ENCODE measurements at regions not wholly inside any gene's neighbourhood (a gene's known extent, or its start where the extent isn't known, plus 50 kb on each side); places are given as distances from the start of the nearest gene placed in this dataset.

- DNase-seq: no peak
- intact Hi-C loops (cut with DNase I; ENCODE audit: low total_unique reads): no loop called here
- no peaks in the 10 kb centered on the region for H3K36me3 ChIP-seq
- TF ChIP-seq, protein P1, sequence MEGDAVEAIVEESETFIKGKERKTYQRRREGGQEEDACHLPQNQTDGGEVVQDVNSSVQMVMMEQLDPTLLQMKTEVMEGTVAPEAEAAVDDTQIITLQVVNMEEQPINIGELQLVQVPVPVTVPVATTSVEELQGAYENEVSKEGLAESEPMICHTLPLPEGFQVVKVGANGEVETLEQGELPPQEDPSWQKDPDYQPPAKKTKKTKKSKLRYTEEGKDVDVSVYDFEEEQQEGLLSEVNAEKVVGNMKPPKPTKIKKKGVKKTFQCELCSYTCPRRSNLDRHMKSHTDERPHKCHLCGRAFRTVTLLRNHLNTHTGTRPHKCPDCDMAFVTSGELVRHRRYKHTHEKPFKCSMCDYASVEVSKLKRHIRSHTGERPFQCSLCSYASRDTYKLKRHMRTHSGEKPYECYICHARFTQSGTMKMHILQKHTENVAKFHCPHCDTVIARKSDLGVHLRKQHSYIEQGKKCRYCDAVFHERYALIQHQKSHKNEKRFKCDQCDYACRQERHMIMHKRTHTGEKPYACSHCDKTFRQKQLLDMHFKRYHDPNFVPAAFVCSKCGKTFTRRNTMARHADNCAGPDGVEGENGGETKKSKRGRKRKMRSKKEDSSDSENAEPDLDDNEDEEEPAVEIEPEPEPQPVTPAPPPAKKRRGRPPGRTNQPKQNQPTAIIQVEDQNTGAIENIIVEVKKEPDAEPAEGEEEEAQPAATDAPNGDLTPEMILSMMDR (IDR thresholded peaks at IDR 0.05): no peak
- H3K4me1 ChIP-seq: no peaks in the 10 kb centered on the region
- no peak overlapping the region for H3K27ac ChIP-seq
- no peaks in the 10 kb centered on the region for H3K9me3 ChIP-seq
- H3K4me3 ChIP-seq: no peak overlapping the region
- H3K27me3 ChIP-seq: no peaks in the 10 kb centered on the region
These were observed 383.4 kb upstream of the LARGE1 start for GRCh38 chr22:34303656-34304055.

- Histone ChIP-seq H3K36me3 (no peaks in the 10 kb centered on the region), H3K9me3 (no peaks in the 10 kb centered on the region), H3K27me3 (no peaks in the 10 kb centered on the region), H3K4me3 (no peak overlapping the region), H3K27ac (no peak overlapping the region), H3K4me1 (no peaks in the 10 kb centered on the region)
- intact Hi-C loops (cut with DNase I; ENCODE audit: low total_unique reads): no loop called here
- no peak for DNase-seq
- TF ChIP-seq, protein P1 (IDR thresholded peaks at IDR 0.05): no peak
These were observed 386.1 kb upstream of the LARGE1 start for GRCh38 chr22:34306361-34306760.

- Histone ChIP-seq H3K4me1 (no peaks in the 10 kb centered on the region), H3K4me3 (no peak overlapping the region), H3K36me3 (no peaks in the 10 kb centered on the region), H3K9me3 (no peaks in the 10 kb centered on the region), H3K27me3 (no peaks in the 10 kb centered on the region), H3K27ac (no peak overlapping the region)
- TF ChIP-seq, protein P1 (IDR thresholded peaks at IDR 0.05): no peak
- intact Hi-C loops (cut with DNase I; ENCODE audit: low total_unique reads): no loop called here
- no peak for DNase-seq
These were observed 387.8 kb upstream of the LARGE1 start for GRCh38 chr22:34308101-34308500.

- no peak for DNase-seq
- no peaks in the 10 kb centered on the region for H3K27me3 ChIP-seq
- H3K9me3 ChIP-seq: peaks cover 0 to 11% (median 0%) of the 10 kb centered on the region in 3 donors
- no peaks in the 10 kb centered on the region for H3K4me1 ChIP-seq
- intact Hi-C loops (cut with DNase I; ENCODE audit: low total_unique reads): no loop called here
- no peak overlapping the region for H3K4me3 ChIP-seq
- H3K27ac ChIP-seq: no peak overlapping the region
- TF ChIP-seq, protein P1 (IDR thresholded peaks at IDR 0.05): no peak
- H3K36me3 ChIP-seq: no peaks in the 10 kb centered on the region
These were observed 399.1 kb upstream of the LARGE1 start for GRCh38 chr22:34319346-34319745.

GRCh38 chr22:34324763-34325162 lies 404.5 kb upstream of the LARGE1 start:
- no peak for DNase-seq
- Histone ChIP-seq H3K36me3 (no peaks in the 10 kb centered on the region), H3K27ac (no peak overlapping the region), H3K27me3 (no peaks in the 10 kb centered on the region), H3K9me3 (no peaks in the 10 kb centered on the region), H3K4me1 (no peaks in the 10 kb centered on the region), H3K4me3 (no peak overlapping the region)
- TF ChIP-seq, protein P1 (IDR thresholded peaks at IDR 0.05): no peak
- intact Hi-C loops (cut with DNase I; ENCODE audit: low total_unique reads): no loop called here

DNA sequence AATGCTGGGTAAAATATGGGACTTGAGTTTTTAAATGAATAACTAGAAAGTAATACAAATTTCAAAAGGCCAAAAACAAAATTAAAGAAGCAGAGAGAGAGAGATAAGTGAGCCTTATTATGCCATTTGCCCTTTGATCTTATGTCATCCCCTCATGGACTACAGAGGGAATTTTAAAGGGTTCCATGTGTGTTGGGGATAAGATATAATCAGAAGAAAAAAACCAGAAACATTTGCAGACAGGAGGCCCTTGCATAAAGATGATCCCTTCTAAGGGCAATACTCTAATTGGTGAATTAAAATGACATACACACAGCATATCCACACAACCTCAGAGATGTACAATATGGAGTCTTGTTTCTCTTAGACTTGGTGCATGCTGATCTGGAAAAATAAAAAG lies 406.6 kb upstream of the LARGE1 start:
- no peaks in the 10 kb centered on the region for H3K9me3 ChIP-seq
- TF ChIP-seq, protein P1 (IDR thresholded peaks at IDR 0.05): no peak
- intact Hi-C loops (cut with DNase I; ENCODE audit: low total_unique reads): no loop called here
- no peaks in the 10 kb centered on the region for H3K36me3 ChIP-seq
- H3K4me3 ChIP-seq: no peak overlapping the region
- no peak overlapping the region for H3K27ac ChIP-seq
- H3K27me3 ChIP-seq: no peaks in the 10 kb centered on the region
- DNase-seq: no peak
- H3K4me1 ChIP-seq: no peaks in the 10 kb centered on the region

Data from tibial artery (tissue), 4 donors.